H54 (cell line): ENCODE measurements at regions not wholly inside any gene's neighbourhood (a gene's known extent, or its start where the extent isn't known, plus 50 kb on each side); places are given as distances from the start of the nearest gene placed in this dataset.
"Not testable (repeated sequence)": the region's sequence is repeated elsewhere in the genome, so short reads cannot be mapped to it uniquely, and the experiment has no call there.

Experiments
- DNase-seq: peaks from one replicate; pipeline ENCODE4 v3.0.0; 2011; ENCODE audit warnings: low spot score, mixed read lengths; ENCODE audit not compliant: insufficient read length
- FAIRE-seq: peaks from 3 replicates; lab custom pipeline; 2011; peaks lifted over from hg19 to GRCh38; lab: Jason Lieb, UNC
- POLR2A ChIP-seq: IDR thresholded peaks from 2 replicates; pipeline ENCODE4 v1.6.1; 2011; ENCODE audit warnings: low read depth, mild to moderate bottlenecking, low read length

DNA sequence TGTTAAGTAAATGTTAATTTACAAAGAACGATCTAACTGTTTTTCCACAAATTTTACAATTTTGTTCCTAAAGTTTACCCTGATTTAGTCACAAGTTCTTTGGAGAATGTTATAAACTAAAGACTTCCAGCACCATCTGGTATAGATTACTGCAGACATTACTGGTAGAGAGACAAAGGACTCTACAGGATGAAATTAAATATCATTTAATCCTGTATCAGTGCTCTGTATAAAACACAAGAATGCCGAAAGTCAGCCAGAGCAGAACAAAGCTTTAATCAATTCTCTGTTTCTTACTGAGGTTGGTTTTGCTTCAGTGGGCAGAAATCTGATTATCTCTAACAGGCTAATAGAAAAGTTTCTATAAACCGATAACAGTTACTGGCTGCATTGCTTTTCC is 763.6 kb downstream of the TENT5A start:
- FAIRE-seq (no peak), DNase-seq (no peak)
- no peak for TF ChIP-seq POLR2A

DNA sequence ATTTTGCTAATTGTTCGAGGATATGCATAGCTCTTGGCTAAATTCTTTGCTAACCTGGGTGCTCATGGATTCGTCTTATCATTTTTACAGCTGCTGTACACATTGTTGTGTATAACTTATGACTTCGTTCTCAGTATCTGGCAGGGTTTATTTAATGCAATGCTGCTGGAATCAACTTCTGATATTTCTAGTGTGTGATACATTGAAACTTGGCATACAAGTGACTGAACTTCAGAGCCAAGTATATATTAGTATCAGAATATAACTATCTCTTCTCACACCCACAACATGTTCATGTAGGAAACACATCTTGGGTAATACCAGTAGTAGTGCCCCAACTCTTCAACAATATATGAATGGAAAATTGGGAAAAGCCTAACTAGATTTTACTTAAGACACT is 764.2 kb downstream of the TENT5A start:
- no peak for TF ChIP-seq POLR2A
- FAIRE-seq (no peak), DNase-seq (no peak)

DNA sequence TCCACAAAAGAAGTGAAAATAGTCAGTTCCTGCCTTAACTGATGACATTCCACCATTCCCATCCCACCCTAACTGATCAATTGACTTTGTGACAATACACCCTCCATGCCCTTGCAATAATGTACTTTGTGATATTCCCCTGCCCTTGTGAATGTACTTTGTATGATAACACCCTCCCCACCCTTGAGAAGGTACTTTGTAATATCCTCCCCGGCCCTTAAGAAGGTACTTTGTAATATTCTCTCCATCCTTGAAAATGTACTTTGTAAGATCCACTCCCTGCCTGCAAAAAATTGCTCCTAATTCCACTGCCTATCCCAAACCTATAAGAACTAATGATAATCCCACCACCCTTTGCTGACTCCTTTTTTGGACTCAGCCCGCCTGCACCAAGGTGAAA is 771.3 kb downstream of the TENT5A start:
- not testable (repeated sequence) for DNase-seq, FAIRE-seq

DNA sequence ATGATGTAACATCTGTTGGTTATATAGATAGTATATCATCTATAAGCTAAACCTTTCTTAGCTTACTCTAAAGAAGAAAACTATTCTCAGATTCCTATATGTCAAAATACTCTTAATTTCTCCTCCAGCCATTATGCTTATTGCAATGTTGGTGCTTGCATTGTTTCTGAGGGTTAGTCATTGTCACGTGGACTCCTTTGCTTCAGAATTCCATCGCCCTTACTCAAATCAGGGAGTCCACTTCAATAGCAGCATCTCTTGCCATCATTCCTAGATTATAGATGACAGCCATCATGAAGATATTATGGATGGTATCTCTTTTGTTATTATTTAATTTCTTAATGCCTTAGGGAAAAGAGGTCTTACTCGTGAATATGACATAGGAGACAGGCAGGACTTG is 776.1 kb downstream of the TENT5A start:
- DNase-seq (peak; percentile 1), FAIRE-seq (no peak)
- no peak for TF ChIP-seq POLR2A

DNA sequence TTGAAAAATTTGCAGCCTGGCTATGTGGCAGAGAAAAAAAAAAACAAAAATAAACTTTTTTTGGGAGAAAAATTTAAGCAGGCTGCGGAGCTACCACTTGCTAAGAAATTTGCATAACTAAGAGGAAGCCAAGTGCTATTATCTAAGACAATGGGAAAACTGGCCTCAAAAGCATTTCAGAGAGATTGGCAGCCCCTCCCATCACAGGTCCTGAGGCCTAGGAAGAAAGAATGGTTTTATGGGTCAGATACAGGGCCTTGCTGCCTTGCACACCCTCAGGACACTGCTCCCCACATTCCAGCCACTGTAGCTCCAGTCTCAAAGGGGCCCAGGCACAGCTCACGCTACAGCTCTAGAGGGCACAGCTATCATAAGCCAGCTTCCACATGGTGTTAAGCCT is 777.9 kb downstream of the TENT5A start:
- TF ChIP-seq POLR2A, result no peak
- FAIRE-seq (no peak), DNase-seq (no peak)

DNA sequence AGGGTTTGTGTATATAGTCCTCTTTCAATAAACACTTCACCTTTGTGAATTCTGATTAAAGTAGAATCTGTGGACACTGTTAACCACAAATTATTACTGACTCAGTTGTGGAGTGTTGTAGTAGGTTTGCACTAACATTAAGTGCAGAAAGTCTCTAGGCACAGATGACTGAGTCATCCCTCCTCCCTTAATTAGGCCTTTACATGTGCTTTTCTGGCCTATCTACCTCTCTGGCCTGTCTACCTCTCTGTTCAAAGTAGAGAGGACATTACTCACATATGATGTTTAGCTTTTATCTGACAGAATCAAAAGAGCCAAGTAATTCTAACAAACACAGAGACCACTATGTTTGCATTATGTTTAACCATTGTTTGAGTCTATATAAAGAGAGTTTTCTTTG is 783.0 kb downstream of the TENT5A start:
- no peak for TF ChIP-seq POLR2A
- no peak for FAIRE-seq
- DNase-seq, result no peak

DNA sequence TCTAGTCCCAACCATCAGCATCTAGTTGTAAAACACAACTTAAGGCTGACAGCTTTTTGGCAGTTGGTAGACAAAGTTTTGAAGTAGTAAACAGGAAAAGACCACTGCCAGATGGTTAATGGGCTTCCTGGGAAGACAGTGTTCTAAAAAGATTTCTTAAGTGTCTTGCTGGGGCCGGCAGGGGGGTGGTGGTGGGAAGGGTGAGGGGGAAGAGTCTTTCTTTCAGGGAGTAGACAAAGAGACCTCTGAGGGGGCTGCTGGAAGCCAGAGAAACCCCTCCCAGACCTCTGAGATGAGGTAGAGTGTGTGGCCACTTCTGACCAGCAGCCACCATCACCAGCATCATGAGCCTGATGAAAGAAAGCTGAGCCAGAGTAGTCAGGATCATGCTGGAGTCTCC is 784.9 kb downstream of the TENT5A start:
- no peak for FAIRE-seq
- DNase-seq, result no peak
- TF ChIP-seq POLR2A, result no peak

DNA sequence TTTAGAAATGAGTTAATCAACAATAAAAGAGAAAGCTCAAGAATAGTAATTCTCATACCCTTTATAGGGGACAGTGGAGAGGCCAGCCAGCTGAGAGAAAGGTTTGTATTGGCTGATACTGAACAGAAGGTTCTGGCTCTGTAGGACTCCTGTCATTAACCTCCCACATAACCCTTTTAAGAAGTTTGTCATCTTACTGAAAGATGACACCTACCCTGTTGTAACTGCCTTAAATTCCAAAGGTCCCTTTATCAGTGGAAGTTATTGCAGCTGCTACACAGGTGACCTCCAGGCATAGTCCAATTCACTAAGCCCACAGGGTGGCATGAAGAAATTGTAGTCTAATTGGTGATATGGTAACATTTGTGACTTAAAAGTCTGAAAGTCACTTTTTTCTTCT is 790.1 kb downstream of the TENT5A start:
- no peak for TF ChIP-seq POLR2A
- DNase-seq (no peak), FAIRE-seq (no peak)

DNA sequence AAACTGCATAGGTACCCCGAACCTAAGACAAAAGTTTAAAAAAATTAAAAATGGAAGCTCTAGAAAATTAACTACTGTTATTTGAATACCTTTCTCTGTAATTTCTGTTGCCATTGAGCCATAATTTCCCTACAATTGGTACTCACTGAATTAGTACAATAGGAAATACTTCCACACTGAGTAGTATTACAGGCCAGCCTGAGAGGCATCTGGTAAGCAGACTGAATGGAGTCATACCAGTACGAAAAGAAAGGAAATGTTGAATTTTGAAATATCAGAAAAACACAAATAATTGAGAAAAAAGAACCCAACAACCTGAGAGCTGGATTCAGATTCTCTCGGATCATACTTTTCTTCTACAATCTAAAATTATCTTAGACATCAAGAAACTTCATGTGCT is 791.3 kb downstream of the TENT5A start:
- FAIRE-seq (no peak), DNase-seq (no peak)
- TF ChIP-seq POLR2A, result no peak

DNA sequence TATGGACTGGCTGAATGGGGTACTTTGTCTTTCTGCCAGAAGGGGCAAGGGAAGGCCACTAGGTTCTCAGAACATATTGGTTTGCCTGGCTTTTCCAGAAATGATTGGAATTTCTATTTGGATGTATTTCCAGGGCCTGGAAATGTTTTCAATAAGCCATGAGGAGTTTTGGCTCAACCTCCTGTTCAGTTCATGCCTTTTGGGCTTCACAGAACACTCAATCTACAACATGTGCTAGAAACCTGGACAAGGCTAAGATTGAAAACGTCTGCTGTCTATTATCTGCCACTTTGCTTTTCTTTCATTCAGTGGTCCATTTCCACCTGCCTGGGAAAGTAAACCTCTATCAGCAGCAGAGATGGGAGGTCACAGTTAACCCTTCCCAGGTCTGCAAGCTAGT is 793.4 kb downstream of the TENT5A start:
- FAIRE-seq (no peak), DNase-seq (no peak)
- no peak for TF ChIP-seq POLR2A

DNA sequence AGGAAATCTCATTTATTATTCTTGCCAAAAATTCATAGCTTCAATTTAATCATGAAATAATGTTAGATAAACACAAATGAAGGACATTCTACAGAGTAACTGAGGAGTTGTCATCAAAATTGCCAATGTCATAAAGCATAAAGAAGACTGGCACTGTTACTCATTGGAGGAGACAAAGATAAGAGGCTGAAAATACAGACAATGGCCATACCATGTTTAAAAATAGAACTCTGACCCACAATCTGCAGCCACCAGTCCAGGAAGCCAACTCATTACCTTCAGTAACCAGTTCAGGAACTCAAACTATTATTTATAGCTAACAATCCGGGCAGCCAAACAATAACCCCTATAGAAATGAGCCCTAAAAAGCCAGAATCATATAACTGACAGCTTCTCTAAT is 795.6 kb downstream of the TENT5A start:
- DNase-seq (no peak), FAIRE-seq (no peak)
- TF ChIP-seq POLR2A, result no peak

DNA sequence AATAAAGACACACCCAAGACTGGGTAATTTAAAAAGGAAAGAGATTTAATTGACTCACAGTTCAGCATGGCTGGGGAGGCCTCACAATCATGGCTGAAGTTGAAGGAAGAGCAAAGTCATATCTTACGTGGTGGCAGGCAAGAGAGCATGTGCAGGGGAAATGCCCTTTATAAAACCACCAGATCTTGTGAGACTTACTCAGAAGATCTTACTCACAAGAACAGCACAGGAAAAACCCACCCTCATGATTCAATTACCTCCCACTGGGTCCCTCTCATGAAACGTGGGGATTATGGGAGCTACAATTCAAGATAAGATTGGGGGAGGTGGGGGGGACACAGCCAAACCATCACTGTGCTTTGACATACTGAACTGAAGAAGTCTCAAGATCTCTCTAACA is 800.0 kb downstream of the TENT5A start:
- FAIRE-seq, DNase-seq: not testable (repeated sequence)

DNA sequence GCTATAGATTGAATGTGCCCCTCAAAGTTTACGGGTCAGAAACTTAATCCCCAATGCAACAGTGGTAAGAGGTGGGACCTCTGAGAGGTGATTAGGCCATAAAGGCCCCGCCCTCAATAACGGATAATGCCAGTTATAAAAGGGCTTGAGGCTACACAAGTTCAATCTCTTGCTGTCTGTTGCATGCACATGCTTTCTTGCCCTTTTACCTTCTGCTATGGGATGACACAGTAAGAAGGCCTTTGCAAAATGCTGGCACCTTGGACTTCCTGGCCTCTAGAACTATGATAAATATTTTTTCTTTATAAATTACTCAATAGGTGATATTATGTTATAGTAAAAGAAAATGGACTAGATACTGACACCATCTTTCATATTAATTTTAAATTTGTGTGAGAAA is 806.1 kb downstream of the TENT5A start:
- no peak for DNase-seq
- no peak for FAIRE-seq
- TF ChIP-seq POLR2A, result no peak

DNA sequence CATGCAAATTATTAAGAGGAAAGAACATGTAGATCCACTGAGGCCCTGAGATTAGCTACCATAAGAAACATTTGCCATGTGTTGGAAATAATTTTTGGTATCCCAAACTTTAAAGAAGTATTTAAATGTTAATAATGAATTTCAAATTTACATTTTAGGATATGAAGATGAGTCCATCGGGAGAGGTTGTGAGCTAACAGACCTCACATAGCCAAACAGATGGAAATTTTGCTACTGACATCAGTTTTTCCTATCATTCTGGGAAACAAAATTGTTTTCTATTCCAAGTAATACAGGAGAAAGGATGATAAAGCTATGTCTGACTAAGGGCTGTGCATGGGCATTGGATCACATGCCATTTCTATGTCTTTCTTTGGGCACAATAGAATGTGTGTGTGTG is 809.6 kb downstream of the TENT5A start:
- no peak for FAIRE-seq
- TF ChIP-seq POLR2A, result no peak
- DNase-seq, result no peak

DNA sequence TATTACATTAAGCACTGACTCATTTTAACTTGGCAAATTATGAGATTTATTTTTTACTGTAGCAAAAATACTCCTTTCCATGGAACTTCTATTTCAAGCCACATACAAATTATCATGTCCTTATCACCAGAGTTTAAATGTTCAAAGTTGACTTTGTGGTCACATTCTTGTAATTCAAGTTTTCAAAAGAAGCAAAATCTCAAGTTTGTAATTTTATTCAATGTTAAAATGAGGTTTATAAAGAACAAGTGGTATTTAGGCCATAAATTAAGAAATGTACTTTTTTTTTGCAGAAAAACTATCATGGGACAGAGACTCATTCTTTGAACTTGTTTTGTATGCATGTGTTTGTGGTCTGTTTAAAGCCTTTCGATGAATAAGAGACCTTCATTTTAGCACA is 811.5 kb downstream of the TENT5A start:
- DNase-seq (no peak), FAIRE-seq (no peak)
- TF ChIP-seq POLR2A, result no peak

DNA sequence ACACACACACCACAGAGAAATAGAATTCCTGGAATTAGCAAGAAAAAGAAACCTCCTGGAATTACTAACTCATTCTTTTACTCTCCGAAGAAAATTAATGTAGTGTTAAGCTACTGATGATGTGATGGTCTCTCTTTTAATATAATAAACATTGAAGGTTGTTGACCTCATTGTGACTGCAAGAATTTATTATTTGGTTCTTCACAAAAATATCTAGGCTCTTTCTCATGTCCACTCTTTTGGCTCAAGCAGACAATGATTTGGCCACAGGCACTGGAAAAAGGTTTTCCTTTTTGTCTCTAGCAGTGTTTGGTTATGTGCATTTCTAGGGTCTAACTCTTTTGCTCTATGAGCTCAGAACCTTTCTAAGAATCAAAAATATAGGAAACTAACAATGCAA is 811.9 kb downstream of the TENT5A start:
- DNase-seq (no peak), FAIRE-seq (no peak)
- TF ChIP-seq POLR2A, result no peak
